ENCODE measurements at regions not wholly inside any gene's neighbourhood (a gene's known extent, or its start where the extent isn't known, plus 50 kb on each side); places are given as distances from the start of the nearest gene placed in this dataset.

- no peak for DNase-seq (ENCODE audit: low read depth in 1 of 2, low spot score in 1 of 2)
- in situ Hi-C loops (cut with HindIII; ENCODE audit: low pct_unique_long_range_greater_than_20kb, low sequenced_read_pairs), result no loop called here
- TF ChIP-seq JUND (IDR thresholded peaks at IDR 0.05; ENCODE audit: low read depth), result no peak
Observed at GRCh38 chr22:47681411-47682165, 919.1 kb downstream of the TBC1D22A start.

- in situ Hi-C loops (cut with HindIII; ENCODE audit: low pct_unique_long_range_greater_than_20kb, low sequenced_read_pairs), result no loop called here
- DNase-seq (ENCODE audit: low read depth in 1 of 2, low spot score in 1 of 2), result no peak
- TF ChIP-seq JUND (IDR thresholded peaks at IDR 0.05; ENCODE audit: low read depth), result no peak
Observed at GRCh38 chr22:47678636-47679287, 916.3 kb downstream of the TBC1D22A start.

DNA sequence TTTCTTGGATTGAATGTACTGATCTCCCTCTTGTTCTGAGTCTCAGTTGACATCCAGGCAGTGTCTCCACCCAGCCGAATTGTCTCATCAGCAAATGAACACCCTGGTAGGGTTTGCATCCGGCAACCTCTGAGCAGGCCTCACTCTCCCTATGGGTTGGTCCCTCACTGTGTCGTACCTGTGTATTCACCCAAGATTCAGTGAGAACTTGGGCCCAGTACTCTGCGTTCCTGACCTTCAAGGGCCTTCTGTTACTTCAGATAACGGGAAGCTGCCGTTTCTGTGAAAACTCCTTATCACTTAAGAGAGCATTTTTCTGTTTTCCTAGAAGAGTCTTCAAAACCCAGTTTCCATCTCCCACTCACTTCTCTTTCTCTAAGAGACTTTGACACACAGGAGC is 915.6 kb downstream of the TBC1D22A start:
- no peak for DNase-seq (ENCODE audit: low read depth in 1 of 2, low spot score in 1 of 2)
- no peak for TF ChIP-seq JUND (IDR thresholded peaks at IDR 0.05; ENCODE audit: low read depth)
- in situ Hi-C loops (cut with HindIII; ENCODE audit: low pct_unique_long_range_greater_than_20kb, low sequenced_read_pairs), result no loop called here

- no peak for TF ChIP-seq JUND (IDR thresholded peaks at IDR 0.05; ENCODE audit: low read depth)
- in situ Hi-C loops (cut with HindIII; ENCODE audit: low pct_unique_long_range_greater_than_20kb, low sequenced_read_pairs), result no loop called here
Observed at GRCh38 chr22:47676685-47677084, 914.2 kb downstream of the TBC1D22A start.

GRCh38 chr22:47674600-47674999 is 912.1 kb downstream of the TBC1D22A start:
- DNase-seq (ENCODE audit: low read depth in 1 of 2, low spot score in 1 of 2), result no peak
- TF ChIP-seq JUND (IDR thresholded peaks at IDR 0.05; ENCODE audit: low read depth), result no peak
- in situ Hi-C loops (cut with HindIII; ENCODE audit: low pct_unique_long_range_greater_than_20kb, low sequenced_read_pairs), result no loop called here

More at GRCh38 chr22:47676685-47677084, 914.2 kb downstream of the TBC1D22A start:
- DNase-seq (ENCODE audit: low read depth in 1 of 2, low spot score in 1 of 2), result no peak

GRCh38 chr22:47673557-47673956 is 911.1 kb downstream of the TBC1D22A start:
- in situ Hi-C loops (cut with HindIII; ENCODE audit: low pct_unique_long_range_greater_than_20kb, low sequenced_read_pairs), result no loop called here
- DNase-seq (ENCODE audit: low read depth in 1 of 2, low spot score in 1 of 2), result no peak
- TF ChIP-seq JUND (IDR thresholded peaks at IDR 0.05; ENCODE audit: low read depth), result no peak

- no peak for DNase-seq (ENCODE audit: low read depth in 1 of 2, low spot score in 1 of 2)
- no peak for TF ChIP-seq JUND (IDR thresholded peaks at IDR 0.05; ENCODE audit: low read depth)
- in situ Hi-C loops (cut with HindIII; ENCODE audit: low pct_unique_long_range_greater_than_20kb, low sequenced_read_pairs), result no loop called here
Observed at GRCh38 chr22:47672526-47672925, 910.1 kb downstream of the TBC1D22A start.

- no peak for TF ChIP-seq JUND (IDR thresholded peaks at IDR 0.05; ENCODE audit: low read depth)
- no peak for DNase-seq (ENCODE audit: low read depth in 1 of 2, low spot score in 1 of 2)
- in situ Hi-C loops (cut with HindIII; ENCODE audit: low pct_unique_long_range_greater_than_20kb, low sequenced_read_pairs), result no loop called here
Observed at GRCh38 chr22:47665151-47665550, 902.7 kb downstream of the TBC1D22A start.

- in situ Hi-C loops (cut with HindIII; ENCODE audit: low pct_unique_long_range_greater_than_20kb, low sequenced_read_pairs), result no loop called here
- no peak for DNase-seq (ENCODE audit: low read depth in 1 of 2, low spot score in 1 of 2)
- TF ChIP-seq JUND (IDR thresholded peaks at IDR 0.05; ENCODE audit: low read depth), result no peak
Observed at GRCh38 chr22:47663615-47664605, 901.5 kb downstream of the TBC1D22A start.

DNA sequence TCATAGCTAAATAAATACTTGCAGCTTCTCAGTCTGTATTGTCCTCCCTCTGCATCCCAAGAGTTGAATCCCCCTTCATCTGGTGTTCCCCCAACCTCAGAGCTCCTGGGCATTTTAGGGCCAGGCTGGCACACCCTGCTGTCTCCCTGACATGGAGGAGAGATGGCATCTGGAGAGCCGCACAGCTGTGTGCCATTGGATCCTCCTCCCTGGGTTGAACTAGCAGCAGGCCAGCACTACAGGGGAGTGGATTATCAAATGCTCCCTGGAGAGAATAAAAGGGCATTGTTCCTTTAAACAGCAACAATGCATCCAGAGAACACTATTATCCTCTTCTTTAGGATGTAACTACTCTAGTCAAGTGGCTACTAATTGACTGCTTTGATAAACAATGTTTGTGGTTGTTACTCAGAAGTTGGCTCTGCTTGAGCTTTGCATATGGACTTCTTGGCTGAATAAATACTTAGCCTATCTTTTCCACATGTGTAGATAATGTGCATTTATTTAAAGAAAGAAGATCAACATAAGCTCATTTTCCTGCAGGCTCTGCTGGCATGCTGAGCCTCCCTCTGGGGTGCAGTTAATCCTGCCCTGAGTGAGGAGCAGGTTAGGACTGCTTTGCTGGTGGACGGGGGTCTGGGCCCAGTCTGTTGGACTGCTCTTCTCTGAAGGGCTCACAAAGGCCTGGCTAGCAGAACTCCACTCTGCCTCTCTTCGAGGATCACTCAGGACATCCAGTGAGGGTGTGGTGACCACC is 897.2 kb downstream of the TBC1D22A start:
- no peak for DNase-seq (ENCODE audit: low read depth in 1 of 2, low spot score in 1 of 2)
- in situ Hi-C loops (cut with HindIII; ENCODE audit: low pct_unique_long_range_greater_than_20kb, low sequenced_read_pairs), result no loop called here
- no peak for TF ChIP-seq JUND (IDR thresholded peaks at IDR 0.05; ENCODE audit: low read depth)

GRCh38 chr22:47658182-47658581 is 895.7 kb downstream of the TBC1D22A start:
- in situ Hi-C loops (cut with HindIII; ENCODE audit: low pct_unique_long_range_greater_than_20kb, low sequenced_read_pairs), result no loop called here
- no peak for TF ChIP-seq JUND (IDR thresholded peaks at IDR 0.05; ENCODE audit: low read depth)
- no peak for DNase-seq (ENCODE audit: low read depth in 1 of 2, low spot score in 1 of 2)

DNA sequence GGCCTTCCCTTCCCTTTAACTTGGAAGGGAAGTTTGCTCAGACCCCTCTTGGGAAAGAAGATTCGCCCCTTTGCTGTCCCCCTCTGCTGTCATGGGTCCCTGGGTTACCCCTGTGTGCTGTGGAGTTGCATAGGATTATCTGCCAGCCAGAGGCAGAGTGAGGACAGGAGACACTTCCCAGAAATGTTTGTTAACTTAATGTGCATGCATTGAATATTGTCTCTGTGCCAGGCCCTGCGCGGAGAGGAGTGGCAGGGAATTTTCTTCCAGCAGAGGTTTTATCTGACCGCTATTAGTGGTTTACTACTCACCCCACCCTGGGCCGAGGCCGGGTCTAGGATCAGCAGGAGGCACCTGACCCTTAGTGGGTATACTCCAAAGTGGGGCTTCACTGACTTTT is 894.8 kb downstream of the TBC1D22A start:
- DNase-seq (ENCODE audit: low read depth in 1 of 2, low spot score in 1 of 2), result no peak
- TF ChIP-seq JUND (IDR thresholded peaks at IDR 0.05; ENCODE audit: low read depth), result no peak
- in situ Hi-C loops (cut with HindIII; ENCODE audit: low pct_unique_long_range_greater_than_20kb, low sequenced_read_pairs), result no loop called here
